GM12878 (cell line): ENCODE measurements at regions not wholly inside any gene's neighbourhood (a gene's known extent, or its start where the extent isn't known, plus 50 kb on each side); places are given as distances from the start of the nearest gene placed in this dataset.

ENCODE experiments used
- ATAC-seq: fragments of 200-7000 bp; cut with Tn5 transposase; 3 replicates; pipeline ENCODE4 v1.9.1; 2020; ENCODE audit warnings: mild to moderate bottlenecking, moderate library complexity
- BruUV-seq: library from RNA; stranded (reverse); fragments of 400-500 nt; replicated peaks from 2 replicates; lab custom pipeline; 2021; lab: Mats Ljungman, UMichigan
- CTCF ChIA-PET: fragments of 300-600 bp; sonication (Branson Sonifier 250); formaldehyde crosslinking; extraction: SDS; loops from one replicate; lab custom pipeline; 2021; ENCODE audit warnings: inconsistent platforms; lab: Yijun Ruan, JAX
- POLR2A ChIA-PET: fragments of 350-600 bp; formaldehyde crosslinking; extraction: SDS; loops from one replicate; lab custom pipeline; 2021; ENCODE audit warnings: inconsistent platforms; lab: Charles Lee
- RAD21 ChIA-PET: fragments of 300-600 bp; sonication (Branson Sonifier 250); formaldehyde crosslinking; loops from one replicate; lab custom pipeline; 2023; ENCODE audit warnings: antibody characterized with exemption; ENCODE audit not compliant: unreplicated experiment; lab: Charles Lee
- SMC1A ChIA-PET: fragments of 300-600 bp; sonication (Branson Sonifier 250); formaldehyde crosslinking; loops from one replicate; lab custom pipeline; 2023; ENCODE audit not compliant: unreplicated experiment, uncharacterized antibody; lab: Charles Lee
- DNase-seq: peaks from one replicate; pipeline ENCODE4 v3.0.0-alpha.2; 2011; ENCODE audit warnings: low read depth, low spot score
- FAIRE-seq: peaks from 3 replicates; lab custom pipeline; 2011; peaks lifted over from hg19 to GRCh38; lab: Jason Lieb, UNC
- H2AFZ ChIP-seq: 2 replicates; pipeline ENCODE4 v1.6.0; 2011; ENCODE audit warnings: low read depth, low read length, control low read depth; ENCODE audit not compliant: control insufficient read depth
- H3K27ac ChIP-seq: 2 replicates; pipeline ENCODE4 v1.5.1; 2011; ENCODE audit warnings: control low read depth; ENCODE audit not compliant: control insufficient read depth, insufficient read depth
- H3K27me3 ChIP-seq, 2 experiments: replicated peaks in 1 of 2; 2 replicates each; pipeline versions ENCODE4 v1.6.0 to v1.6.1; 2011; ENCODE audit warnings: low read length in 1 of 2; ENCODE audit not compliant: control insufficient read depth in 2 of 2, insufficient read depth in 2 of 2
- H3K36me3 ChIP-seq, 2 experiments: 2 replicates each; pipeline ENCODE4 v1.5.1; 2011; ENCODE audit warnings: low read length in 1 of 2; ENCODE audit not compliant: control insufficient read depth in 2 of 2, insufficient read depth in 2 of 2
- H3K4me1 ChIP-seq: 2 replicates; pipeline ENCODE4 v1.6.1; 2011; ENCODE audit warnings: mild to moderate bottlenecking, low read length, moderate library complexity, mixed read lengths; ENCODE audit not compliant: control insufficient read depth, insufficient read depth
- H3K4me2 ChIP-seq: 2 replicates; pipeline ENCODE4 v1.6.0; 2011; ENCODE audit warnings: control low read depth; ENCODE audit not compliant: control insufficient read depth, insufficient read depth
- H3K4me3 ChIP-seq: fragments of 200-600 bp; sonication (generic); 2 replicates; pipeline ENCODE4 v1.5.1; 2016
- H3K79me2 ChIP-seq: 2 replicates; pipeline ENCODE4 v1.6.0; 2011; ENCODE audit warnings: low read length; ENCODE audit not compliant: control insufficient read depth, insufficient read depth
- H3K9ac ChIP-seq: 2 replicates; pipeline ENCODE4 v1.8.0; 2011; ENCODE audit warnings: low read length, control low read depth, mixed read lengths; ENCODE audit not compliant: control insufficient read depth, insufficient read depth
- H3K9me3 ChIP-seq: replicated peaks from 3 replicates; pipeline ENCODE4 v1.5.1; 2011; ENCODE audit warnings: mild to moderate bottlenecking, low read length; ENCODE audit not compliant: control insufficient read depth, insufficient read depth
- H4K20me1 ChIP-seq: 2 replicates; pipeline ENCODE4 v1.6.0; 2011; ENCODE audit not compliant: control insufficient read depth, insufficient read depth
- CBX5 ChIP-seq: sonication (generic); IDR thresholded peaks from 2 replicates; pipeline ENCODE4 v1.6.1; 2016; ENCODE audit warnings: low read depth, moderate library complexity, mild to moderate bottlenecking, inconsistent platforms
- GABPA ChIP-seq: IDR thresholded peaks from 2 replicates; pipeline ENCODE4 v1.6.1; 2014; ENCODE audit warnings: antibody characterized with exemption, low read depth, mild to moderate bottlenecking, inconsistent platforms
- HDAC6 ChIP-seq: fragments of 200-600 bp; sonication (generic); IDR thresholded peaks from one replicate; pipeline ENCODE4 v1.8.0; 2017; ENCODE audit warnings: antibody characterized with exemption; ENCODE audit not compliant: unreplicated experiment
- IRF4 ChIP-seq: IDR thresholded peaks from 2 replicates; pipeline ENCODE4 v1.6.1; 2011; ENCODE audit warnings: low read depth, low read length
- LARP7 ChIP-seq: fragments of 450-650 bp; IDR thresholded peaks from 2 replicates; pipeline ENCODE4 v1.6.1; 2017; ENCODE audit warnings: mild to moderate bottlenecking
- POU2F2 ChIP-seq: IDR thresholded peaks from 3 replicates; pipeline ENCODE4 v1.6.1; 2011; ENCODE audit warnings: low read depth, mild to moderate bottlenecking, low read length, borderline replicate concordance
- STAT1 ChIP-seq: fragments of 450-650 bp; conservative IDR thresholded peaks from 2 replicates; pipeline ENCODE4 v1.6.1; 2014; ENCODE audit warnings: antibody characterized with exemption, mild to moderate bottlenecking
- TCF3 ChIP-seq: IDR thresholded peaks from 2 replicates; pipeline ENCODE4 v1.6.1; 2012; ENCODE audit warnings: low read depth, mild to moderate bottlenecking, low read length, borderline replicate concordance; ENCODE audit not compliant: insufficient read depth
- ZNF24 ChIP-seq: fragments of 450-650 bp; IDR thresholded peaks from 2 replicates; pipeline ENCODE4 v1.6.1; 2017; ENCODE audit warnings: antibody characterized with exemption, mild to moderate bottlenecking
- WGBS: methylation state at CpG from one replicate; pipeline ENCODE4 v1.1.6; 2016; ENCODE audit warnings: low lambda C conversion rate; ENCODE audit not compliant: insufficient replicate concordance, insufficient coverage; ENCODE audit errors: missing lambda C conversion rate; 5-methylcytosine and 5-hydroxymethylcytosine counted together
- in situ Hi-C: fragments of 300-500 bp; cut with MboI; formaldehyde crosslinking; loops from 9 replicates; pipeline ENCODE4 v1.14.3; 2018; ENCODE audit warnings: mixed read lengths
- intact Hi-C: fragments of 100-400 bp; cut with micrococcal nuclease; formaldehyde crosslinking; loops from one replicate; pipeline ENCODE4 v1.14.2; 2022; ENCODE audit not compliant: unreplicated experiment
- TF ChIP-seq, protein P1 (sequence below): fragments of 450-650 bp; IDR thresholded peaks from 2 replicates; pipeline ENCODE4 v1.6.1; 2018; ENCODE audit warnings: borderline replicate concordance, mild to moderate bottlenecking; ENCODE audit not compliant: partially characterized antibody
- TF ChIP-seq, protein P2 (sequence below): IDR thresholded peaks from 2 replicates; pipeline ENCODE4 v1.6.1; 2012; ENCODE audit warnings: mild to moderate bottlenecking, low read depth, low read length
- TF ChIP-seq, protein P3 (sequence below): fragments of 150-350 bp; IDR thresholded peaks from 2 replicates; pipeline ENCODE4 v1.6.1; 2016; ENCODE audit warnings: low read depth, low read length

DNA sequence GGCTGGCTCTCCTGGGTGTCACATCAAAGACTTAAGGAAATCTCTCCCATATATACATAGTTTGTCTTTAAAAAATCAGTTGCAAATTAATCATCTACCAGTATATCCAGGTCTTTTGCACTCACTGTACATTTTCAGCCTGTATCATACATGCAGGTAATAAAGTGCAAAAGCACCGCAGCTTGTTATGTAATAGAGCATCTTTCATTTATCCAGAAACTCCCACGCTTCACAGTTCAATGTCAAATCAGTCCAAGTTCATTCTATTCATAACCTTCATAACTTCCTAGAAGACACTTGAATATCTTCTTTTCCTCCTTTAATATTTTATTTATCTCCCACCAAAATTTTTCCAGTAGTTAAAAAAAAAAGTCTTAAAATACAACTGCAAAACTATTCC lies 89.6 kb upstream of the KCTD1 start (continued):
- no peak for TF ChIP-seq CBX5
- TF ChIP-seq LARP7 = no peak
- TF ChIP-seq, protein P1, sequence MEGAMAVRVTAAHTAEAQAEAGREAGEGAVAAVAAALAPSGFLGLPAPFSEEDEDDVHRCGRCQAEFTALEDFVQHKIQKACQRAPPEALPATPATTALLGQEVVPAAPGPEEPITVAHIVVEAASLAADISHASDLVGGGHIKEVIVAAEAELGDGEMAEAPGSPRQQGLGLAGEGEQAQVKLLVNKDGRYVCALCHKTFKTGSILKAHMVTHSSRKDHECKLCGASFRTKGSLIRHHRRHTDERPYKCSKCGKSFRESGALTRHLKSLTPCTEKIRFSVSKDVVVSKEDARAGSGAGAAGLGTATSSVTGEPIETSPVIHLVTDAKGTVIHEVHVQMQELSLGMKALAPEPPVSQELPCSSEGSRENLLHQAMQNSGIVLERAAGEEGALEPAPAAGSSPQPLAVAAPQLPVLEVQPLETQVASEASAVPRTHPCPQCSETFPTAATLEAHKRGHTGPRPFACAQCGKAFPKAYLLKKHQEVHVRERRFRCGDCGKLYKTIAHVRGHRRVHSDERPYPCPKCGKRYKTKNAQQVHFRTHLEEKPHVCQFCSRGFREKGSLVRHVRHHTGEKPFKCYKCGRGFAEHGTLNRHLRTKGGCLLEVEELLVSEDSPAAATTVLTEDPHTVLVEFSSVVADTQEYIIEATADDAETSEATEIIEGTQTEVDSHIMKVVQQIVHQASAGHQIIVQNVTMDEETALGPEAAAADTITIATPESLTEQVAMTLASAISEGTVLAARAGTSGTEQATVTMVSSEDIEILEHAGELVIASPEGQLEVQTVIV = no peak

DNA sequence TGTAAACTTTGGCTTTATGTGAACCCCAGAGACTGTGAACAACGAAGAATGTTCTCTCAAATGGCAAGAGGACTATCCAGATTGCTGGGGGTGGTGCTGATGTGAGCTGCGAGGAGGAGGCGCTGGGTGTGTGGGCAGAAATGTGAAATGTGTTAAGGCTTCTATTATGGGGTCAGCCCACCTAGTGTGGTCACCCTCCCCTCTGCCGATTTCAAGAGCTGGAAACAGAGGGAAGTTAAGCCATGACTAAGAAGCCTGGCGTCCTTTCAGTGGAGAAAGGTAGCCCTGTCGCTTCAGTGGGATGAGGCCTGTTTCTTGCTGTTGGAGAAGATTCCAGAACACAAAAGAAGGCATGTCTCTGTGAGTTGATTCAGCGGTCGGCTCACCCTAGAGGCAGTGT lies 89.0 kb upstream of the KCTD1 start:
- Histone ChIP-seq H3K36me3 (no peaks in the 10 kb centered on the region), H2AFZ (no peak overlapping the region), H3K4me3 (no peak overlapping the region), H3K4me2 (no peak overlapping the region), H3K9me3 (no peaks in the 10 kb centered on the region), H3K4me1 (no peaks in the 10 kb centered on the region), H3K27ac (no peak overlapping the region), H3K9ac (no peak overlapping the region), H4K20me1 (no peaks in the 10 kb centered on the region), H3K27me3 (peaks cover 0 to 4% of the 10 kb centered on the region in 2 experiments; a peak in 2 of 4 replicates), H3K79me2 (no peaks in the 10 kb centered on the region)
- DNase-seq (no peak), FAIRE-seq (no peak), ATAC-seq (no peak)
- POLR2A ChIA-PET = no interaction called here
- in situ Hi-C loops = no loop called here
- SMC1A ChIA-PET = no interaction called here
- CTCF ChIA-PET = no interaction called here
- RAD21 ChIA-PET = no interaction called here
- no TSS peak for BruUV-seq
- intact Hi-C loops = no loop called here
- TF ChIP-seq IRF4 (no peak), ZNF24 (no peak), HDAC6 (no peak), POU2F2 (no peak), TCF3 (no peak), GABPA (no peak), STAT1 (no peak)
- TF ChIP-seq, protein P2, sequence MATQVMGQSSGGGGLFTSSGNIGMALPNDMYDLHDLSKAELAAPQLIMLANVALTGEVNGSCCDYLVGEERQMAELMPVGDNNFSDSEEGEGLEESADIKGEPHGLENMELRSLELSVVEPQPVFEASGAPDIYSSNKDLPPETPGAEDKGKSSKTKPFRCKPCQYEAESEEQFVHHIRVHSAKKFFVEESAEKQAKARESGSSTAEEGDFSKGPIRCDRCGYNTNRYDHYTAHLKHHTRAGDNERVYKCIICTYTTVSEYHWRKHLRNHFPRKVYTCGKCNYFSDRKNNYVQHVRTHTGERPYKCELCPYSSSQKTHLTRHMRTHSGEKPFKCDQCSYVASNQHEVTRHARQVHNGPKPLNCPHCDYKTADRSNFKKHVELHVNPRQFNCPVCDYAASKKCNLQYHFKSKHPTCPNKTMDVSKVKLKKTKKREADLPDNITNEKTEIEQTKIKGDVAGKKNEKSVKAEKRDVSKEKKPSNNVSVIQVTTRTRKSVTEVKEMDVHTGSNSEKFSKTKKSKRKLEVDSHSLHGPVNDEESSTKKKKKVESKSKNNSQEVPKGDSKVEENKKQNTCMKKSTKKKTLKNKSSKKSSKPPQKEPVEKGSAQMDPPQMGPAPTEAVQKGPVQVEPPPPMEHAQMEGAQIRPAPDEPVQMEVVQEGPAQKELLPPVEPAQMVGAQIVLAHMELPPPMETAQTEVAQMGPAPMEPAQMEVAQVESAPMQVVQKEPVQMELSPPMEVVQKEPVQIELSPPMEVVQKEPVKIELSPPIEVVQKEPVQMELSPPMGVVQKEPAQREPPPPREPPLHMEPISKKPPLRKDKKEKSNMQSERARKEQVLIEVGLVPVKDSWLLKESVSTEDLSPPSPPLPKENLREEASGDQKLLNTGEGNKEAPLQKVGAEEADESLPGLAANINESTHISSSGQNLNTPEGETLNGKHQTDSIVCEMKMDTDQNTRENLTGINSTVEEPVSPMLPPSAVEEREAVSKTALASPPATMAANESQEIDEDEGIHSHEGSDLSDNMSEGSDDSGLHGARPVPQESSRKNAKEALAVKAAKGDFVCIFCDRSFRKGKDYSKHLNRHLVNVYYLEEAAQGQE = no peak
- TF ChIP-seq, protein P3, sequence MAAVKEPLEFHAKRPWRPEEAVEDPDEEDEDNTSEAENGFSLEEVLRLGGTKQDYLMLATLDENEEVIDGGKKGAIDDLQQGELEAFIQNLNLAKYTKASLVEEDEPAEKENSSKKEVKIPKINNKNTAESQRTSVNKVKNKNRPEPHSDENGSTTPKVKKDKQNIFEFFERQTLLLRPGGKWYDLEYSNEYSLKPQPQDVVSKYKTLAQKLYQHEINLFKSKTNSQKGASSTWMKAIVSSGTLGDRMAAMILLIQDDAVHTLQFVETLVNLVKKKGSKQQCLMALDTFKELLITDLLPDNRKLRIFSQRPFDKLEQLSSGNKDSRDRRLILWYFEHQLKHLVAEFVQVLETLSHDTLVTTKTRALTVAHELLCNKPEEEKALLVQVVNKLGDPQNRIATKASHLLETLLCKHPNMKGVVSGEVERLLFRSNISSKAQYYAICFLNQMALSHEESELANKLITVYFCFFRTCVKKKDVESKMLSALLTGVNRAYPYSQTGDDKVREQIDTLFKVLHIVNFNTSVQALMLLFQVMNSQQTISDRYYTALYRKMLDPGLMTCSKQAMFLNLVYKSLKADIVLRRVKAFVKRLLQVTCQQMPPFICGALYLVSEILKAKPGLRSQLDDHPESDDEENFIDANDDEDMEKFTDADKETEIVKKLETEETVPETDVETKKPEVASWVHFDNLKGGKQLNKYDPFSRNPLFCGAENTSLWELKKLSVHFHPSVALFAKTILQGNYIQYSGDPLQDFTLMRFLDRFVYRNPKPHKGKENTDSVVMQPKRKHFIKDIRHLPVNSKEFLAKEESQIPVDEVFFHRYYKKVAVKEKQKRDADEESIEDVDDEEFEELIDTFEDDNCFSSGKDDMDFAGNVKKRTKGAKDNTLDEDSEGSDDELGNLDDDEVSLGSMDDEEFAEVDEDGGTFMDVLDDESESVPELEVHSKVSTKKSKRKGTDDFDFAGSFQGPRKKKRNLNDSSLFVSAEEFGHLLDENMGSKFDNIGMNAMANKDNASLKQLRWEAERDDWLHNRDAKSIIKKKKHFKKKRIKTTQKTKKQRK = no peak
- 52% methylated on average over 8 of the region's 8 CpGs for WGBS
